Stimulated activated naive B cell treated with anti-CD40 and anti-IgM and Interleukin-4, amounts not matched to agents 10 μg/mL and 1 μg/mL and 100 μg/mL, for 72 hours (primary cell): ENCODE measurements at regions not wholly inside any gene's neighbourhood (a gene's known extent, or its start where the extent isn't known, plus 50 kb on each side); places are given as distances from the start of the nearest gene placed in this dataset.
"Not testable (repeated sequence)": the region's sequence is repeated elsewhere in the genome, so short reads cannot be mapped to it uniquely, and the experiment has no call there.

ENCODE experiments used
- ATAC-seq, 2 donors: fragments of 150-1000 bp; cut with Tn5 transposase; replicated peaks; 2 replicates each; pipeline ENCODE4 v1.10.0; 2021; ENCODE audit warnings: moderate library complexity in 1 of 2
- DNase-seq: peaks from one replicate; pipeline ENCODE4 v3.0.0; 2021
- H3K27ac Mint-ChIP-seq: one replicate; pipeline ENCODE4 v1.8.0; 2022; ENCODE audit warnings: mild to moderate bottlenecking, mixed read lengths
- H3K27me3 Mint-ChIP-seq, 2 donors: one replicate each; pipeline ENCODE4 v1.8.0; 2022; ENCODE audit warnings: mixed read lengths in 2 of 2
- H3K36me3 Mint-ChIP-seq, 2 donors: one replicate each; pipeline ENCODE4 v1.8.0; 2022; ENCODE audit warnings: mixed read lengths in 2 of 2, mild to moderate bottlenecking in 1 of 2
- H3K4me1 Mint-ChIP-seq, 2 donors: one replicate each; pipeline ENCODE4 v1.8.0; 2022; ENCODE audit warnings: mixed read lengths in 2 of 2, mild to moderate bottlenecking in 1 of 2
- H3K4me3 Mint-ChIP-seq, 2 donors: one replicate each; pipeline ENCODE4 v1.8.0; 2022; ENCODE audit warnings: mild to moderate bottlenecking in 2 of 2, mixed read lengths in 2 of 2, moderate library complexity in 1 of 2
- H3K9me3 Mint-ChIP-seq, 2 donors: one replicate each; pipeline ENCODE4 v1.8.0; 2022; ENCODE audit warnings: mixed read lengths in 2 of 2, mild to moderate bottlenecking in 1 of 2

GRCh38 chr14:104262515-104263514, 124.4 kb downstream of the KIF26A start:
- Mint-ChIP-seq H3K27me3 (peaks cover 13 to 31% of the 10 kb centered on the region in 2 donors), H3K9me3 (peaks cover 8 to 11% of the 10 kb centered on the region in 2 donors), H3K4me1 (peaks cover 0 to 5% of the 10 kb centered on the region in 2 donors), H3K4me3 (no peak overlapping the region), H3K27ac (no peak overlapping the region), H3K36me3 (no peaks in the 10 kb centered on the region)
- ATAC-seq (no peak), DNase-seq (no peak)

GRCh38 chr14:104263675-104264358, 125.4 kb downstream of the KIF26A start:
- Mint-ChIP-seq H3K4me1 (peaks cover 0 to 5% of the 10 kb centered on the region in 2 donors), H3K9me3 (peaks cover 8 to 11% of the 10 kb centered on the region in 2 donors), H3K4me3 (no peak overlapping the region), H3K27ac (no peak overlapping the region), H3K36me3 (no peaks in the 10 kb centered on the region), H3K27me3 (peaks cover 12 to 28% of the 10 kb centered on the region in 2 donors)
- DNase-seq, result no peak
- no peak for ATAC-seq

GRCh38 chr14:104264495-104265265, 126.3 kb downstream of the KIF26A start:
- Mint-ChIP-seq H3K36me3 (no peaks in the 10 kb centered on the region), H3K27me3 (peaks cover 12 to 36% of the 10 kb centered on the region in 2 donors), H3K4me3 (no peak overlapping the region), H3K4me1 (peaks cover 0 to 5% of the 10 kb centered on the region in 2 donors), H3K9me3 (peaks cover 8 to 11% of the 10 kb centered on the region in 2 donors), H3K27ac (no peak overlapping the region)
- ATAC-seq (no peak), DNase-seq (no peak)

GRCh38 chr14:104265918-104266630, 127.7 kb downstream of the KIF26A start:
- Mint-ChIP-seq H3K27ac (no peak overlapping the region), H3K4me1 (peaks cover 0 to under 1% of the 10 kb centered on the region in 2 donors), H3K9me3 (peaks cover 4 to 7% of the 10 kb centered on the region in 2 donors), H3K4me3 (no peak overlapping the region), H3K27me3 (peaks cover 12 to 30% of the 10 kb centered on the region in 2 donors), H3K36me3 (no peaks in the 10 kb centered on the region)
- no peak for ATAC-seq
- no peak for DNase-seq

GRCh38 chr14:104266631-104267575, 128.5 kb downstream of the KIF26A start:
- no peak for DNase-seq

GRCh38 chr14:104267895-104268294, 129.5 kb downstream of the KIF26A start:
- DNase-seq (no peak), ATAC-seq (no peak)
- H3K36me3 Mint-ChIP-seq, result no peaks in the 10 kb centered on the region
- H3K4me1 Mint-ChIP-seq, result no peaks in the 10 kb centered on the region
- H3K27me3 Mint-ChIP-seq, result peaks cover 12 to 22% of the 10 kb centered on the region in 2 donors
- H3K27ac Mint-ChIP-seq, result no peak overlapping the region
- peak overlapping the region in 1 of 2 donors; percentile 29 for H3K4me3 Mint-ChIP-seq
- no peaks in the 10 kb centered on the region for H3K9me3 Mint-ChIP-seq

More at GRCh38 chr14:104266631-104267575, 128.5 kb downstream of the KIF26A start:
- Mint-ChIP-seq H3K9me3 (peaks cover under 1% of the 10 kb centered on the region in 2 donors), H3K4me3 (no peak overlapping the region), H3K36me3 (no peaks in the 10 kb centered on the region), H3K27me3 (peaks cover 12 to 28% of the 10 kb centered on the region in 2 donors), H3K4me1 (no peaks in the 10 kb centered on the region), H3K27ac (no peak overlapping the region)
- no peak for ATAC-seq

GRCh38 chr14:104268295-104268694, 129.9 kb downstream of the KIF26A start:
- Mint-ChIP-seq H3K27ac (no peak overlapping the region), H3K4me1 (no peaks in the 10 kb centered on the region)
- no peak for DNase-seq

GRCh38 chr14:104268725-104269436, 130.5 kb downstream of the KIF26A start:
- Mint-ChIP-seq H3K27ac (no peak overlapping the region), H3K36me3 (no peaks in the 10 kb centered on the region), H3K4me1 (no peaks in the 10 kb centered on the region), H3K9me3 (no peaks in the 10 kb centered on the region), H3K4me3 (no peak overlapping the region), H3K27me3 (peaks cover 12 to 16% of the 10 kb centered on the region in 2 donors)
- no peak for ATAC-seq
- no peak for DNase-seq

More at GRCh38 chr14:104268295-104268694, 129.9 kb downstream of the KIF26A start:
- Mint-ChIP-seq H3K4me3 (peak overlapping the region in 1 of 2 donors; percentile 29), H3K36me3 (no peaks in the 10 kb centered on the region), H3K9me3 (no peaks in the 10 kb centered on the region), H3K27me3 (peaks cover 12 to 22% of the 10 kb centered on the region in 2 donors)
- no peak for ATAC-seq

GRCh38 chr14:104269511-104270241, 131.3 kb downstream of the KIF26A start:
- H3K36me3 Mint-ChIP-seq, DNase-seq, H3K4me1 Mint-ChIP-seq, ATAC-seq, H3K27ac Mint-ChIP-seq, H3K4me3 Mint-ChIP-seq, H3K9me3 Mint-ChIP-seq: not testable (repeated sequence)
- H3K27me3 Mint-ChIP-seq, result peaks cover 14 to 20% of the 10 kb centered on the region in 2 donors

- no peak for ATAC-seq
Measured at GRCh38 chr14:104271391-104271790, 133.0 kb downstream of the KIF26A start.

GRCh38 chr14:104274806-104275205, 136.4 kb downstream of the KIF26A start:
- no peaks in the 10 kb centered on the region for H3K9me3 Mint-ChIP-seq
- ATAC-seq (no peak), DNase-seq (no peak)
- no peak overlapping the region for H3K27ac Mint-ChIP-seq
- H3K4me1 Mint-ChIP-seq, result peaks cover 2 to 5% of the 10 kb centered on the region in 2 donors
- H3K4me3 Mint-ChIP-seq, result no peak overlapping the region
- peaks cover 30 to 44% of the 10 kb centered on the region in 2 donors for H3K27me3 Mint-ChIP-seq
- no peaks in the 10 kb centered on the region for H3K36me3 Mint-ChIP-seq

More at GRCh38 chr14:104271391-104271790, 133.0 kb downstream of the KIF26A start:
- peaks cover 20 to 35% of the 10 kb centered on the region in 2 donors for H3K27me3 Mint-ChIP-seq
- H3K4me3 Mint-ChIP-seq, result no peak overlapping the region
- no peaks in the 10 kb centered on the region for H3K36me3 Mint-ChIP-seq
- no peaks in the 10 kb centered on the region for H3K9me3 Mint-ChIP-seq
- DNase-seq, result no peak
- no peak overlapping the region for H3K27ac Mint-ChIP-seq
- peaks cover 2 to 5% of the 10 kb centered on the region in 2 donors for H3K4me1 Mint-ChIP-seq
